Kidney tubule cell (primary cell): ENCODE measurements at regions not wholly inside any gene's neighbourhood (a gene's known extent, or its start where the extent isn't known, plus 50 kb on each side); places are given as distances from the start of the nearest gene placed in this dataset.
"Not testable (repeated sequence)": the region's sequence is repeated elsewhere in the genome, so short reads cannot be mapped to it uniquely, and the experiment has no call there.

Experiments used
- DNase-seq: peaks from one replicate; pipeline ENCODE4 v3.0.0-alpha.2; 2018; ENCODE audit warnings: low spot score

- not testable (repeated sequence) for DNase-seq
These were observed 51.0 kb upstream of the UBE2Q2 start for GRCh38 chr15:75792236-75792635.

- no peak for DNase-seq
These were observed 51.9 kb upstream of the UBE2Q2 start for GRCh38 chr15:75791337-75791713.

- no peak for DNase-seq
These were observed 52.5 kb upstream of the UBE2Q2 start for GRCh38 chr15:75790631-75791336.

DNA sequence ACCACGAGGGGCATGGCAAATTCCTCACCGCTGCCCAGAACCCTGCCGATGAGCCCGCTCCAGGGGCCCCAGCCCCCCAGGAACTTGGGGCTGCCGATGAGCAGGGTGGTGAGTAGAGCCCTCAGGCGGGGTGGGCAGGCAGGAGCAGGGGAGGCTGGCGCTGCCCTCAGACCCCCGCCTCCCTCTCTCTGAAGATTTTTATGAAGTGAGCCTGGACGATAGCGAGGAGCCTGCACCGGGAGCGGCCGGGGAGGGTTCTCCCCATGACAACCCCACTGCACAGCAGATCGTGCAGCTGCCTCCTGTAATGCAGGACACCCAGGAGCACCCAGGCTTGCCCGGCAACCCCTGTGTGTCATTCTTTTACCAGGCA lies 56.7 kb upstream of the UBE2Q2 start:
- DNase-seq, result no peak

DNA sequence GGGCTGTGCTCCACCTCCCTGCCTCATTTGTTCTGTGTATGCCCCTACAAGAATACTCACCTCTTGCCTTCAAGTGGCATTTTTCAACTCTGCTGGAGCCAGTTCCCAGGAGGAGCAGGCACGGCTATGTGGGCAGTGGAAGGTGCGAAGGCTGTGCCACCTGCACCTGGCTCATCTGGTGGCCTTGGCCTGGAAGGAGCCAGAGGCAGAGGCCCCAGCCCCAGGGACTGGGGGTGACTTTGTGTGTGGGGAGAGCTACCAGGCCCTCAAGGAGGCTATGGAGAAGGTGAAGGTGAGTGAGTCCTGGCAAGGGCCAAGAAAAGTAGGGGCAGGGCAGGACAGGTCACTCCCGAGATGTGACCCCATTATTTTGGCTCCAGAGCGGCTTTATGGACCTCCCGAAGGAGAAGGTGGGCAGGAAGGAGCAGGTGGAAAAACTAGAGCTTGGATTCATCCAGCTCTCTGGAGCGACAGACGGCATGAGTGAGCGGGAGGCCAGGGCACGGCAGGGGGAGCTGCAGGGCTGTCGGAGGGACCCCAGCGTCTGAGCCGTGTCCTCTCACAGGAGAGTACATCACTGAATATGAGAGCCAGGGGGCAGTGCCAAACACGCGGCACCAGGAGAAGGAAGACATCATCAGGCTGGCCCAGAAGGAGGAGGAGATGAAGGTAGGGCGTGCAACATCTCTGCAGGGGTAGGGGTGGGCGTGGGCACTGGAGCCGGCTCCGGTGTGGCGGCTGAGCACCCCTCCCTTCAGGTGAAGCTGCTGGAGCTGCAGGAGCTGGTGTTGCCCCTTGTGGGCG lies 57.3 kb upstream of the UBE2Q2 start:
- DNase-seq, result no peak

GRCh38 chr15:75784511-75785480 lies 58.5 kb upstream of the UBE2Q2 start:
- not testable (repeated sequence) for DNase-seq

GRCh38 chr15:75783566-75783965 lies 59.7 kb upstream of the UBE2Q2 start:
- DNase-seq, result not testable (repeated sequence)

- DNase-seq, result no peak
These were observed 60.3 kb upstream of the UBE2Q2 start for GRCh38 chr15:75782926-75783325.

DNA sequence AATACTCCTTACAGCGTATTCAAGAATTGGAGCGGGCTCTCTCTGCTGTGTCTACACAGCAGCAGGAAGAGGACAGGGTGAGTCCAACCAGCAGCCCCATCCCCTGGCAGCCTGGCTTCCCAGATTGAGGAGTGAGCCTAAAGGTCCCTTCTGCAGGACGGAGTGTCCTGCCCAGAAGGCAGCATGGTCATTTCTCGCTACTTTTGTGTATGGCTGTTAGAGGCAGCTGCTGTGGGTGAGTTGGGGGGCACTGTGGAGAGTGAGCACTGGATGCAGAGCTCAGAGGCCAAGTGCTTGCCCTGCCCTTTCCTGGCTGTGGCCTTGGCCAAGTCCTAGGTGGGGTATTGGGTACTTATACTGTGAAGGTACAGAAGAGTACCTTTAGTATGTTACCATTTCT lies 62.3 kb upstream of the UBE2Q2 start:
- DNase-seq, result not testable (repeated sequence)

DNA sequence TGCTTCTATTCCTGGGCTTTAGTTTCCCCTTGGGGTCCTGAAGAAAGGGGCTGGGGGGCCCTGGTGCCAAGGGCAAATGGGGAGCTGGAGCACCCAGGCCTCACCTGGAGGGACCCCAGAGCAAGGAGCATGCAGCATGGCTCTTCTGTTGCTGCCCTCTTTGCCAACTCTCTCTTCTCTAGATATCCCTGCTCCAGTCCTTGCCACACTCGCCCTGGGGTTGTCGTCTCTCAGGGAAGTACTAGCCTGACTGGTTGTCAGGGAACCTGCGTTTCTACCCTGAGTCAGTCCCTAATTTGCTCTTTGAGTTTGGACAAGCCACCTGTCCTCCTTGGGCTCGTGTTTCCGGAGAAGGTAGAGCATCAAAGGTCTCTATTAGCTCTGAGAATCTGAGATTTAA lies 63.7 kb upstream of the UBE2Q2 start:
- no peak for DNase-seq

- DNase-seq, result peak; percentile 84
These were observed 64.4 kb upstream of the CSPG4 start for GRCh38 chr15:75776871-75777610.

DNA sequence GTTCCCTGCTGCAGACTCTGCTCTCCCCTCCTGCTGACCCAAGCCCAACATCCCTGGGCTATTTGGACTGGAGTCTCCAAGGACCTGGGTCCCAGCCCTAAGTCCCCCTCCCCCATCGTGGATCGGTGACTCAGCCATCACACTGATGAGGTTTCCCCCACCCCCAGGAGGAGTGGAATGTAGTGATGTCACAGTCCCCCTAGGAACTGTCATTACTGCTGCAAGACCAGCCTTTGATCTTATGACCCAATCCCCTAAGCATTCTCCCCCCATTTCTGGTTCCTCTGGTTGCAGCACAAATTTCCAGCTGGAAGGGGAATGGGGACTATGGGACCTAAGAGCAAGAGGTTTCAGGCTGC lies 63.4 kb upstream of the CSPG4 start:
- peak; percentile 81 for DNase-seq

- peak; percentile 28 for DNase-seq
These were observed 62.8 kb upstream of the CSPG4 start for GRCh38 chr15:75775296-75776064.

DNA sequence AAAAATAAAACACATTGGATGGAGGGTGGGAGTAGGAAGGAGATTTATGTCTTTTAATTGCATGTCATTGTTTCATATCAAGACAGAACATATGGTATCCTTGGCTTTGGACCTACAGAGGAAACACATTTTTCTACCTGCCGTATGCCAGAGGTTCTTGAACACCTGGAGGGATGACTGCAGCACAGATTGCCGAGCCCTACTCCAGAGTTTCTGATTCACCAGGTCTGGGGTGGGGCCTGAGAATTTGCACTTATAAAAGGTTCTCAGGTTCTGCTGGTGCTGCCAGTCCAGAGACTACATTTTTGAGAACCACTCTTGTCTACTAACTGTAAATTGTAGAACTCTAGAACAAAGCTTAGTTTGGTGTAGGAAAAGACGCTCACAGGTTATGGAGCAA lies 61.3 kb upstream of the CSPG4 start:
- not testable (repeated sequence) for DNase-seq

- not testable (repeated sequence) for DNase-seq
These were observed 58.4 kb upstream of the CSPG4 start for GRCh38 chr15:75771054-75771453.

- DNase-seq, result no peak
These were observed 57.5 kb upstream of the CSPG4 start for GRCh38 chr15:75770131-75770530.

DNA sequence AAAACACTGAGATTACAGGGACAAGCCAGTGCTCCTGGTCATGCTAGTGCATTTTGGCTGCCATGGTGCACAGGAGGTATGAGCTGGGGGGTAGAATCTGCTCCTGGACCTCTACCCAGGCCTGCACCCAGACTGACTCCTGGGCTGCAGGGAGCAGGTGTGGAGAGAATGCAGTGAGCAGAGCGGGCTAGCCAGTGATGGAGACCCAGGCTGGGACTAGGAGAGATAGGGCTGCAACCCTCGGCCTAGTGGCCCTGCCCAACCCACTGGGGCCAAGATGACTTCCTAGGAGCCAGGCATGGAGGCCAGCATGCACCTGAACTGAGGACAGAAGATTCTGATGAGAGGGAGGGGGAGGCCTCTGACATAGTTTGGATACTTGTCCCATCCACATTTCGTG lies 55.9 kb upstream of the CSPG4 start:
- not testable (repeated sequence) for DNase-seq

GRCh38 chr15:75765551-75766305 lies 53.1 kb upstream of the CSPG4 start:
- not testable (repeated sequence) for DNase-seq

DNA sequence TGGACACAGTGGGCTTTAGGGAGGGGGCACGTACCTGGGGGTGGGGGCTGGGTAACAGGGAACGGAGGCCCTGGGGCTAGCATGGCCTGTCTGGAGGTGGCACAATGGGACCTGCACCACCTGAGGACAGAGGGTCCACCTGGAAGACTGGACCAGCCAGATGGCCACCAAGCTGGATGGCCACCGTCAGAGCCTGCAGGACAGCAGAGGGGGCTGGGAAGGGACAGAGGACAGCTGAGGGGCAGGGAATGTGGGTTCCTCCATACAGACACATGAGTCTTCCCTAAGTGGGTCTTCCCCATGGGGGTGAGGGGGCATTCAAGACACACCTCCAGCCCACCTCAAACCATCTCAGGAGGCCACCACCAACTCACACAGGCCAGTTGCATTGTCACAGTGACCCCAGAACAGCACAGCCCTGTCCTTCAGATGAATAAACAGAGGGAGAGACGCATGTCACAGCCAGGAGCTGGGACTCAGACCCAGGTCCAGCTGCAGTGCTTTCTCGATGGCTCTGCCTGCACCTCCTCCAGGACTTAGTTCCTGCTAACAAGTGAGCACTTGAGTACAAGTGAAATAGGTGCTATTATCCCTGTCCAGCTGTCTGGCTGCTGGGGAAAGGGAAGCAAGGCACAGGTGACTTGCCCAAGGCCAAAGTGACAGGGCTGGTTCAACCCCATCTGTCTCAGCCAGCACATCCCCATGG lies 52.4 kb upstream of the CSPG4 start:
- not testable (repeated sequence) for DNase-seq
